CD14-positive monocyte (primary cell): ENCODE measurements at regions not wholly inside any gene's neighbourhood (a gene's known extent, or its start where the extent isn't known, plus 50 kb on each side); places are given as distances from the start of the nearest gene placed in this dataset.

Experiments used
- DNase-seq, 3 donors: peaks; one replicate each; pipeline ENCODE4 v3.0.0-alpha.2; 2011 to 2022
- H2AFZ ChIP-seq: 2 replicates; pipeline ENCODE4 v1.6.0; 2012; ENCODE audit warnings: mild to moderate bottlenecking, low read depth, low read length, inconsistent platforms; ENCODE audit not compliant: insufficient read depth, poor library complexity, severe bottlenecking
- H3K27ac ChIP-seq, 2 donors: 1 replicate in 1 of 2; 2 replicates in 1 of 2; pipeline ENCODE4 v1.5.1; 2012 to 2013; ENCODE audit warnings: low read length in 2 of 2, control low read depth in 1 of 2, inconsistent platforms in 1 of 2, low read depth in 1 of 2, mild to moderate bottlenecking in 1 of 2
- H3K27me3 ChIP-seq, 2 donors: one replicate each; pipeline versions ENCODE4 v1.6.0 to v1.6.1; 2011 to 2013; ENCODE audit warnings: low read length in 2 of 2; ENCODE audit not compliant: control insufficient read depth in 2 of 2, insufficient read depth in 2 of 2
- H3K36me3 ChIP-seq, 2 donors: replicated peaks in 1 of 2; 1 replicate in 1 of 2; 2 replicates in 1 of 2; pipeline versions ENCODE4 v1.5.1 to v1.6.1; 2012 to 2013; ENCODE audit warnings: low read length in 2 of 2, control low read depth in 1 of 2, inconsistent platforms in 1 of 2, mild to moderate bottlenecking in 1 of 2; ENCODE audit not compliant: insufficient read depth in 2 of 2, control insufficient read depth in 1 of 2
- H3K4me1 ChIP-seq, 2 donors: 1 replicate in 1 of 2; 2 replicates in 1 of 2; pipeline versions ENCODE4 v1.5.1 to v1.6.1; 2012 to 2013; ENCODE audit warnings: low read length in 2 of 2, control low read depth in 1 of 2, inconsistent platforms in 1 of 2, mild to moderate bottlenecking in 1 of 2, moderate library complexity in 1 of 2; ENCODE audit not compliant: insufficient read depth in 2 of 2, control insufficient read depth in 1 of 2
- H3K4me2 ChIP-seq: replicated peaks from 2 replicates; pipeline ENCODE3; 2012; ENCODE audit warnings: low read length, moderate library complexity, mild to moderate bottlenecking; ENCODE audit not compliant: poor library complexity, severe bottlenecking; ENCODE audit errors: extremely low read depth
- H3K4me3 ChIP-seq, 3 experiments: fragments of 200-600 bp in 1 of 3; sonication (generic) in 1 of 3; replicated peaks in 1 of 3; 1 replicate in 2 of 3; 2 replicates in 1 of 3; pipeline ENCODE4 v1.5.1; 2011 to 2013; ENCODE audit warnings: low read length in 3 of 3, mild to moderate bottlenecking in 3 of 3, control low read depth in 2 of 3, low read depth in 2 of 3, inconsistent platforms in 1 of 3, moderate library complexity in 1 of 3
- H3K79me2 ChIP-seq: 2 replicates; pipeline ENCODE4 v1.6.0; 2012; ENCODE audit warnings: mild to moderate bottlenecking, control low read depth, inconsistent platforms, low read length, moderate library complexity; ENCODE audit not compliant: insufficient read depth
- H3K9ac ChIP-seq: 2 replicates; pipeline ENCODE4 v1.6.0; 2017; ENCODE audit warnings: low read length, mild to moderate bottlenecking; ENCODE audit not compliant: insufficient read depth, poor library complexity, severe bottlenecking
- H3K9me3 ChIP-seq, 2 donors: replicated peaks in 1 of 2; 1 replicate in 1 of 2; 2 replicates in 1 of 2; pipeline versions ENCODE4 v1.5.1 to v1.6.1; 2012 to 2013; ENCODE audit warnings: low read length in 2 of 2, control low read depth in 1 of 2; ENCODE audit not compliant: control insufficient read depth in 1 of 2, insufficient read depth in 1 of 2
- H4K20me1 ChIP-seq: 2 replicates; pipeline ENCODE4 v1.6.0; 2012; ENCODE audit warnings: mild to moderate bottlenecking, low read length, control low read depth, moderate library complexity; ENCODE audit not compliant: insufficient read depth
- H3K27ac Mint-ChIP-seq, 7 donors: one replicate each; pipeline ENCODE4 v1.8.0; 2020; ENCODE audit warnings: mild to moderate bottlenecking in 7 of 7, mixed read lengths in 7 of 7, moderate library complexity in 6 of 7, inconsistent platforms in 2 of 7
- H3K27me3 Mint-ChIP-seq, 3 donors: one replicate each; pipeline ENCODE4 v1.8.0; 2021 to 2022; ENCODE audit warnings: low read depth in 3 of 3, mild to moderate bottlenecking in 3 of 3, mixed read lengths in 3 of 3, moderate library complexity in 3 of 3, inconsistent platforms in 1 of 3
- H3K36me3 Mint-ChIP-seq, 2 donors: one replicate each; pipeline ENCODE4 v1.8.0; 2020; ENCODE audit warnings: mixed read lengths in 2 of 2, inconsistent platforms in 1 of 2, mild to moderate bottlenecking in 1 of 2
- H3K4me1 Mint-ChIP-seq: one replicate; pipeline ENCODE4 v1.8.0; 2020; ENCODE audit warnings: mild to moderate bottlenecking, mixed read lengths
- H3K4me3 Mint-ChIP-seq, 2 donors: one replicate each; pipeline ENCODE4 v1.8.0; 2020; ENCODE audit warnings: mild to moderate bottlenecking in 2 of 2, mixed read lengths in 2 of 2, moderate library complexity in 1 of 2
- H3K9me3 Mint-ChIP-seq, 7 donors: one replicate each; pipeline ENCODE4 v1.8.0; 2020 to 2022; ENCODE audit warnings: mixed read lengths in 7 of 7, mild to moderate bottlenecking in 6 of 7, moderate library complexity in 6 of 7, inconsistent platforms in 2 of 7
- WGBS: methylation state at CpG from one replicate; pipeline ENCODE4 v1.1.5; 2013; ENCODE audit warnings: missing lambda C conversion rate; ENCODE audit not compliant: insufficient coverage; 5-methylcytosine and 5-hydroxymethylcytosine counted together
- intact Hi-C, 2 donors: fragments of 100-400 bp; cut with micrococcal nuclease; formaldehyde crosslinking; loops; one replicate each; pipeline versions ENCODE4 v1.15.0 to v1.15.1; 2023
- TF ChIP-seq, protein P1 (sequence below): fragments of 200-600 bp; IDR thresholded peaks from one replicate; pipeline ENCODE4 v1.8.0; 2022; ENCODE audit warnings: antibody characterized with exemption, mild to moderate bottlenecking

DNA sequence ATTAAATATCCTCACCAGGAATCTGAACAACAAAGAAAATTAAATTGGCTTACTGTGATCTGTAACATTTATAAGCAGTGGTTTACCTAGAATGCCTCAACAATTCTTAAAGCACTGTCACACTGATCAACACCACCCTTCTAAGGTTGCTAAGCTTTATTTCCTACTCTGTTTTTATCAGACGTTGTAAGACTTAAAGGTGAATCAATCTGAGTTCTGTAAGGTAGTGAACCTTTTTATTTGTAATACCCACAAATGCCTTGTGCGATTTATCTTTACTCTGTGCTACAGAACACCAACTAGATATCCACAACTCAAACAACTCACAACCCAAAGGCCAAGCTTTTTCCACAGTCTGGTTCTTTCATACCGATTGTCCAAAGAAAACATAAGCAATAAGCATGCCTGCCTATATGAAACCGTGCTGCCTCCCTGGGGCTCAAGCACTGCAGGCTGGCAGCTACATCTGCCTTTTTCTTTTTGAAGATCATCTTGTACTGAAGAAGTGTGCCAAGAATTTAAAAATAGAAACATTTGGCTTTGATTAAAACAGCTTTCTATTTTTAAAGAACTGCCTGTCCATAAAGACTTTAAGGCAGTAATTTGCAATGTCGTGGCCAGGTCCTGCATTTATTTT lies 490.7 kb downstream of the NUP35 start:
- Mint-ChIP-seq H3K4me3 (no peak overlapping the region), H3K27ac (no peak overlapping the region), H3K4me1 (no peaks in the 10 kb centered on the region), H3K27me3 (no peaks in the 10 kb centered on the region), H3K9me3 (peaks cover 3 to 25% (median 10%) of the 10 kb centered on the region in 7 donors), H3K36me3 (no peaks in the 10 kb centered on the region)
- no peak overlapping the region for H3K9ac ChIP-seq
- H3K9me3 ChIP-seq: peaks cover 0 to 8% of the 10 kb centered on the region in 2 donors
- H3K4me1 ChIP-seq: no peaks in the 10 kb centered on the region
- H3K27me3 ChIP-seq: no peaks in the 10 kb centered on the region
- no peak overlapping the region for H3K4me2 ChIP-seq
- no peaks in the 10 kb centered on the region for H3K36me3 ChIP-seq
- 94% methylated on average over 2 of the region's 5 CpGs for WGBS
- no peak overlapping the region for H3K4me3 ChIP-seq
- H3K79me2 ChIP-seq: no peaks in the 10 kb centered on the region
- H3K27ac ChIP-seq: no peak overlapping the region
- H4K20me1 ChIP-seq: no peaks in the 10 kb centered on the region
- intact Hi-C loops: no loop called here
- H2AFZ ChIP-seq: no peak overlapping the region
- TF ChIP-seq, protein P1, sequence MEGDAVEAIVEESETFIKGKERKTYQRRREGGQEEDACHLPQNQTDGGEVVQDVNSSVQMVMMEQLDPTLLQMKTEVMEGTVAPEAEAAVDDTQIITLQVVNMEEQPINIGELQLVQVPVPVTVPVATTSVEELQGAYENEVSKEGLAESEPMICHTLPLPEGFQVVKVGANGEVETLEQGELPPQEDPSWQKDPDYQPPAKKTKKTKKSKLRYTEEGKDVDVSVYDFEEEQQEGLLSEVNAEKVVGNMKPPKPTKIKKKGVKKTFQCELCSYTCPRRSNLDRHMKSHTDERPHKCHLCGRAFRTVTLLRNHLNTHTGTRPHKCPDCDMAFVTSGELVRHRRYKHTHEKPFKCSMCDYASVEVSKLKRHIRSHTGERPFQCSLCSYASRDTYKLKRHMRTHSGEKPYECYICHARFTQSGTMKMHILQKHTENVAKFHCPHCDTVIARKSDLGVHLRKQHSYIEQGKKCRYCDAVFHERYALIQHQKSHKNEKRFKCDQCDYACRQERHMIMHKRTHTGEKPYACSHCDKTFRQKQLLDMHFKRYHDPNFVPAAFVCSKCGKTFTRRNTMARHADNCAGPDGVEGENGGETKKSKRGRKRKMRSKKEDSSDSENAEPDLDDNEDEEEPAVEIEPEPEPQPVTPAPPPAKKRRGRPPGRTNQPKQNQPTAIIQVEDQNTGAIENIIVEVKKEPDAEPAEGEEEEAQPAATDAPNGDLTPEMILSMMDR: no peak
- no peak for DNase-seq

- Histone ChIP-seq H2AFZ (no peak overlapping the region), H4K20me1 (no peaks in the 10 kb centered on the region), H3K36me3 (no peaks in the 10 kb centered on the region), H3K4me1 (no peaks in the 10 kb centered on the region), H3K27ac (no peak overlapping the region), H3K4me2 (no peak overlapping the region), H3K4me3 (no peak overlapping the region), H3K27me3 (no peaks in the 10 kb centered on the region), H3K9me3 (peaks cover 13 to 30% of the 10 kb centered on the region in 2 donors), H3K9ac (no peak overlapping the region), H3K79me2 (no peaks in the 10 kb centered on the region)
- Mint-ChIP-seq H3K9me3 (peaks cover 2 to 29% (median 16%) of the 10 kb centered on the region in 7 donors), H3K27me3 (peaks cover 0 to 4% (median 3%) of the 10 kb centered on the region in 3 donors), H3K4me3 (no peak overlapping the region), H3K27ac (no peak overlapping the region), H3K36me3 (no peaks in the 10 kb centered on the region), H3K4me1 (no peaks in the 10 kb centered on the region)
- no peak for DNase-seq
- TF ChIP-seq, protein P1: no peak
- WGBS: no CpG with 5 or more reads among the region's 1 CpG
- intact Hi-C loops: no loop called here
Observed at GRCh38 chr2:183623227-183623626, 499.0 kb downstream of the NUP35 start.
